ENCODE measurements at regions not wholly inside any gene's neighbourhood (a gene's known extent, or its start where the extent isn't known, plus 50 kb on each side); places are given as distances from the start of the nearest gene placed in this dataset.

GRCh38 chrX:125895518-125895917, 270.6 kb downstream of the DCAF12L2 start:
- H3K9me3 Mint-ChIP-seq, result peaks cover 14% of the 10 kb centered on the region
- no peaks in the 10 kb centered on the region for H3K27me3 Mint-ChIP-seq (ENCODE audit: low read depth)
- H3K4me1 Mint-ChIP-seq, result no peaks in the 10 kb centered on the region

GRCh38 chrX:125926295-125926694, 239.8 kb downstream of the DCAF12L2 start:
- no peak overlapping the region for H3K27ac Mint-ChIP-seq (ENCODE audit: unreplicated experiment)
- H3K9me3 Mint-ChIP-seq, result peaks cover 4% of the 10 kb centered on the region
- no peak for DNase-seq (ENCODE audit: low read depth, low spot score)
- H3K4me1 Mint-ChIP-seq, result no peaks in the 10 kb centered on the region
- H3K4me3 Mint-ChIP-seq, result no peak overlapping the region
- no peak for TF ChIP-seq CTCF (conservative IDR thresholded peaks at IDR 0.05)
- peaks cover 3% of the 10 kb centered on the region for H3K36me3 Mint-ChIP-seq (ENCODE audit: low read depth)
- no peaks in the 10 kb centered on the region for H3K27me3 Mint-ChIP-seq (ENCODE audit: low read depth)

More at GRCh38 chrX:125895518-125895917, 270.6 kb downstream of the DCAF12L2 start:
- Mint-ChIP-seq H3K36me3 (ENCODE audit: low read depth) (no peaks in the 10 kb centered on the region), H3K4me3 (no peak overlapping the region), H3K27ac (ENCODE audit: unreplicated experiment) (no peak overlapping the region)
- no peak for TF ChIP-seq CTCF (conservative IDR thresholded peaks at IDR 0.05)
- no peak for DNase-seq (ENCODE audit: low read depth, low spot score)

- H3K27ac Mint-ChIP-seq (ENCODE audit: unreplicated experiment), result no peak overlapping the region
- no peaks in the 10 kb centered on the region for H3K27me3 Mint-ChIP-seq (ENCODE audit: low read depth)
- H3K4me1 Mint-ChIP-seq, result no peaks in the 10 kb centered on the region
- H3K9me3 Mint-ChIP-seq, result peaks cover 3% of the 10 kb centered on the region
- DNase-seq (ENCODE audit: low read depth, low spot score), result no peak
- H3K36me3 Mint-ChIP-seq (ENCODE audit: low read depth), result no peaks in the 10 kb centered on the region
- no peak overlapping the region for H3K4me3 Mint-ChIP-seq
- no peak for TF ChIP-seq CTCF (conservative IDR thresholded peaks at IDR 0.05)
Observed at GRCh38 chrX:125940985-125941384, 225.1 kb downstream of the DCAF12L2 start.

- TF ChIP-seq CTCF (conservative IDR thresholded peaks at IDR 0.05), result no peak
- H3K36me3 Mint-ChIP-seq (ENCODE audit: low read depth), result no peaks in the 10 kb centered on the region
- no peaks in the 10 kb centered on the region for H3K9me3 Mint-ChIP-seq
- no peak for DNase-seq (ENCODE audit: low read depth, low spot score)
- H3K4me3 Mint-ChIP-seq, result no peak overlapping the region
- H3K4me1 Mint-ChIP-seq, result no peaks in the 10 kb centered on the region
- no peak overlapping the region for H3K27ac Mint-ChIP-seq (ENCODE audit: unreplicated experiment)
- no peaks in the 10 kb centered on the region for H3K27me3 Mint-ChIP-seq (ENCODE audit: low read depth)
Observed at GRCh38 chrX:125947501-125947900, 218.6 kb downstream of the DCAF12L2 start.

- Mint-ChIP-seq H3K9me3 (no peaks in the 10 kb centered on the region), H3K36me3 (ENCODE audit: low read depth) (no peaks in the 10 kb centered on the region), H3K27ac (ENCODE audit: unreplicated experiment) (peak overlapping the region; percentile 6), H3K27me3 (ENCODE audit: low read depth) (no peaks in the 10 kb centered on the region), H3K4me1 (no peaks in the 10 kb centered on the region), H3K4me3 (no peak overlapping the region)
- no peak for TF ChIP-seq CTCF (conservative IDR thresholded peaks at IDR 0.05)
- DNase-seq (ENCODE audit: low read depth, low spot score), result no peak
Observed at GRCh38 chrX:125952973-125953372, 213.1 kb downstream of the DCAF12L2 start.

- Mint-ChIP-seq H3K27me3 (ENCODE audit: low read depth) (no peaks in the 10 kb centered on the region), H3K4me1 (no peaks in the 10 kb centered on the region), H3K4me3 (no peak overlapping the region), H3K27ac (ENCODE audit: unreplicated experiment) (no peak overlapping the region), H3K36me3 (ENCODE audit: low read depth) (no peaks in the 10 kb centered on the region), H3K9me3 (no peaks in the 10 kb centered on the region)
- DNase-seq (ENCODE audit: low read depth, low spot score), result no peak
- no peak for TF ChIP-seq CTCF (conservative IDR thresholded peaks at IDR 0.05)
Observed at GRCh38 chrX:125953814-125954213, 212.3 kb downstream of the DCAF12L2 start.
